HG03045 (cell line): ENCODE measurements at regions not wholly inside any gene's neighbourhood (a gene's known extent, or its start where the extent isn't known, plus 50 kb on each side); places are given as distances from the start of the nearest gene placed in this dataset.

Experiments
- ATAC-seq: cut with Tn5 transposase; IDR thresholded peaks from one replicate; pipeline ENCODE4 v1.9.1; 2021; ENCODE audit warnings: mild to moderate bottlenecking, moderate library complexity; ENCODE audit not compliant: unreplicated experiment

GRCh38 chr7:21200503-21200902, 227.4 kb upstream of the SP4 start:
- ATAC-seq = no peak

DNA sequence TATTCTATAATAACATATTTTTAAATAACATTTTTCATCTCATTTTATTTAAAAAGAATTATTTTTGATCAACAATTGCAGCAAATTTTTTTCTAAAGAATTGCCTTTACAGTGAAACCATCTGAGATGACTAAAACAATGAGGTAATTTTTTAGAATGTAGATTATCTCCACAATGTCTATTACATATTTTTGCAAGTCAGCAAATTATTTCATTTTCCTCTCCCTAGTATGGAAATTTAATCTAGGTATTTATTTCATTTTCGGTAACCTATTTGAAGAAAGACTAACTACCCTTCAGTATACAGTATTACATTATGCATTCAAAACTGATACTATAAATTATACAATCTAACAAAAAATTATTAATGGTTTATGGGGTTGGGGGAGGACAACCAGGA, 213.2 kb upstream of the SP4 start:
- ATAC-seq = no peak

DNA sequence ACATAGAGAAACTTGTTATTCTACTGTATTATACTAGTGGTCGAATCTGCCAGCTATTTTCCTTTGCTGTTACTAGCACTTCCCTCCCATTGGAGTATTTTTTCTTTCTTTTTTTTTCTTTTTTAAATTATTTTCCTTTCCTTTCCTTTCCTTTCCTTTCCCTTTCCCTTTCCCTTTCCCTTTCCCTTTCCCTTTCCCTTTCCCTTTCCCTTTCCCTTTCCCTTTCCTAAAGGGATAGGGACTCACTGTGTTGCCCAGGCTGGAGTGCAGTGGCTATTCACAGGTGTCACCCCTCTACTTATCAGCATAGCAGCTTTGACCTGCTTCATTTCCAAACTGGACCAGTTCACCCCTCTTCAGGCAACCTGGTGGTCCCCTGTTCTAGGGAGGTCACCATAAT, 212.6 kb upstream of the SP4 start:
- no peak for ATAC-seq

DNA sequence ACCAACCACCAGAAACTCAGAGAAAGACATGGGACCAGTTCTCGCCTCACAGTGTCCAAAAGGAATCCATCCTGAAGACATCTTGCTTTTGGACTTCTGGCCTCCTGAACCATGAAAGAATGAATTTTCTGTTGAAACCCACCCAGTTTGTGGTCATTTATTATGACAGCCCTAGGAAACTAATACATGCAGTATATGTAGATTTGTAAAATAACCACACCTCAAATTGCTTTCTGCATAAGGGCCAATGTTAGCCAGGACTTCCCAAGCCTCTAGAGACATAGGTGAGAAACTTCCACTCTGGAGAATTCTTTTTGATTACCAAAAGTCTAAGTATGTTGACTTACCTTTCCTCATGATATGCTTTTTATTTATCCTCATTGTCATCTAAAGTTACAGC, 210.5 kb upstream of the SP4 start:
- no peak for ATAC-seq

- no peak for ATAC-seq
These were observed 209.7 kb upstream of the SP4 start for GRCh38 chr7:21218155-21218554.

GRCh38 chr7:21221130-21221529, 206.8 kb upstream of the SP4 start:
- no peak for ATAC-seq

- no peak for ATAC-seq
These were observed 189.3 kb upstream of the SP4 start for GRCh38 chr7:21238400-21239116.

- ATAC-seq = no peak
These were observed 184.6 kb upstream of the SP4 start for GRCh38 chr7:21243265-21243664.

DNA sequence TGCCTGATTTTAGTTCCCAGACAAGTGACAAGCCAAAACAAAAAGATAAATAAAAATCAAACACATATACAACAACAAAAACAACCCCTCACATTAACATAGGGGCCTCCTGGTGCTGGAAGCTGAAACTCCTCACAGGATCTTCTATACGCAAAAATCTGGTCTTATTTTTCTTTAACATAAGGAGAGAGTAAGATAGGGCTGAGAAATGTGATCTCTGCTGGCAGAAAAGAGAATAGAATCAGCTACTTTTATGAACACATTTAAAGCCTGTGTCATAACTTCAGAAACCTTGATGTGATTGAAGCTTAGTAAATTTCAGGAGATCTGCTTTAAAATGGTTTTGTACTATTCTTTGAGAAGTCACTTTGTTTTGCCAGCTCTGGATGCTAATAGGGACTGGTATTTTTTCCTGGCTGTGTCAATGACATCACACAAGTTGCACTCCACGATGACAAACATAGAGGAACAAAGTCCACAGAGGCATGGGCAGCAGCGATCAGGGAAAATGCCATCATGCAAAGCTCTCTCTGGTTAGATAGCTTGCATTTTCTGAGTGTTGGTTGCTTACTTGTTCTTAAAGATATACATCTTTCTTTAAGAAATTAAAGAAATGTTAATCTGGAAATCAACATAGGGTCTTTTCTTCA, 176.6 kb upstream of the SP4 start:
- ATAC-seq = no peak

GRCh38 chr7:21253740-21254687, 173.9 kb upstream of the SP4 start:
- no peak for ATAC-seq

DNA sequence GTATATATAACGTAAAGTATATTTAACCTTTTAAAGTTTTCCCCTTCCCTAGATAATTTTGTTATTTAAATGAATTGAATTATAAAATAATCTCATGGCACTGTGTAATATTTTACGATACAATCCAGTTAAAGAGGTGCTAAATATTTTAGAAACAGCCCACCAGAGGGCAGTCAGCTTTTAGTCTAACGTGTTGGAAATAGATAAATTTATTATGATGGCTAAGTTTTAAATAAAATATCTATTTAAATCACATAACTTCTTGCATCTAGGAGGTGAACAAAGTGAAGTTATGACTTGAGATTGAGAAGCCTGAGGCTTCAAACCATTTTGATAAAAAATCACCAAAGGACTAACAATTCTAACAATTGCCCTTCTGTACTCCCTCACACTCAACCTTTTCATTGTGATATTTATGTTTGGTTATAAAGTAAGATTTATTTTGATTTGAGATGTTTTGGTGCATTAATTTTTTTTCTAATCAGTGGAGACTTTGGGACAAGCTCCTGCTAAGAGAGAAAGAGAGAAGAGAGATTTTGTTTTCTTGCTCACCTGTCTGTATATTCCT, 171.5 kb upstream of the SP4 start:
- ATAC-seq = no peak

GRCh38 chr7:21260939-21261338, 166.9 kb upstream of the SP4 start:
- no peak for ATAC-seq

- peak; percentile 86 for ATAC-seq
These were observed 166.0 kb upstream of the SP4 start for GRCh38 chr7:21261627-21262594.

- ATAC-seq = no peak
These were observed 158.9 kb upstream of the SP4 start for GRCh38 chr7:21269021-21269420.

GRCh38 chr7:21276471-21277035, 151.3 kb upstream of the SP4 start:
- no peak for ATAC-seq

DNA sequence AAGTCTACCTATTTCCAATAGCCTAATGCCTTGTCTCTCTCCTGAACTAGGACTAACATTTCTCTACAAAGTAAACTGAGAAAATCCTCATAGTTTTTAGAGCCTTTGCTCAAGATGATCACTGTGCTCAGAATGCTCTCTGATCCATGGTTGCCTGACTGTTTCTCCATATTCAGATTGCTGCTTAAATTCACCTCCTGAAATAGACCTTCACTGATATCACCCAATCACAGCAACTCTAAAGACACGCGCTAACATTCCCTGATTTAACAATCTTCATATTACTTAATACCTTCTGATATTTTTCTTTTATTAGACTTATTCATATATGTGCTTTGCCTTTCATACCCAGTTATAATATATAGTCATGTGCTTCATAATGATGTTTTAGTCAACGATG, 148.9 kb upstream of the SP4 start:
- ATAC-seq = no peak

DNA sequence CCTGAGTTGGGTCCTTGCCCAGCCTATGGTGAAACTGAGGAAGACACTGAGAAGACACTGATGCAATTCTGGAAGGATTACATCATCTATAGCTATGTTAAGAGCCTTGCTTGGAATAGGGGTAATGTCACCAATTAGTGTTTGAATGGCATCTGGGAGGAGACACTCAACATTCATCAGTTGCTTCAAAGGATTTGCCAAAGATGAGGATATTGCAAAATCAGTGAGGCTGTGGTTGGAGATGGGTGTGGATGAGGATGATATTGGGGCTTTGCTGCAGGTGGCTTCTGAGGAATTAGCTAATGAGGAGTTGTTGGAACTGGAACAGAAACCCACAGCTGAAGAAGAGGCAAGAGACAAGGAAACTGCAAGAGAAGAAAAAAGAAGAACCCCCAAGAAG, 146.7 kb upstream of the SP4 start:
- no peak for ATAC-seq

- no peak for ATAC-seq
These were observed 134.1 kb upstream of the SP4 start for GRCh38 chr7:21293771-21294170.

GRCh38 chr7:21299766-21300165, 128.1 kb upstream of the SP4 start:
- ATAC-seq = no peak

DNA sequence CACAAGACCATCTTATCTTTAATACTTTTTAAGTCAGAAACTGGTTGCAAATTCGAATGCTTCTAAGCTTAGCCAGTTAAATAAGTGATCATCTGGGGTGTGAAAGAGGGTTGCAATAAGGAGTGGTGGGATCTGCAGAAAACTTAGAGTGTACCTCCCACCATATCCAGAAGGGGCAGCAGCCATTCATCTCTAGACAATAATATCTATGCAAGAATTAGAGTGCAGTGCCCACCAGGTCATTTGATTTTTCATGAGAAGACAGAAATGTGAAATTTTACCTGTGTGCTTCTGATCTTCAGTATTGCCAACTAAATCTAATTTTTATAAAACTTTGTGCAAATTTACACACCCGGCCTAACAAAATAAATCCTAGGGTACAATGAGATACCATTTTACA, 127.2 kb upstream of the SP4 start:
- ATAC-seq = no peak
